ENCODE measurements at regions not wholly inside any gene's neighbourhood (a gene's known extent, or its start where the extent isn't known, plus 50 kb on each side); places are given as distances from the start of the nearest gene placed in this dataset.

DNA sequence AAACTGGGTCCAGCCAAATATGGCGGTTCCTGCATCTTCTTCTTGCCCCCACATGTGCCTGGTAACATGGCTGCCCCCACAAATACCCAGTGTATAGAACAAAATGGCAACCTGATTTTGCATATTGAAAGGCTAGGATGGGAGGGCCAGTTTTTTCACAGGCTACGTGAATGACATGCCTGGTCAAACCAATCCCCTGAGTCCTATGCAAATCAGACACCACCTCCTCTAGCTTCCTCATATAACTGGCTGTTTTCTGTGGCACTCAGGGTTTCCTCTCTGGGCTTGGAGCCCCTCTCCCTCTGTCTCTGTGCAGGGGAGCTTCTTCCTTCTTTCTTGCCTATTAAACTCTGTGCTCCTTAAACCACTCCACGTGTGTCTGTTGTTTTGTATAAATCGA lies 372.1 kb downstream of the KIF16B start:
- CTCF ChIA-PET = interaction anchor here (0.6 to 1.2 kb wide), 7 partner anchors 8 to 217 kb away, joined by 3 to 4 read pairs (median 3); no protein-coding TSS in a partner anchor
- intact Hi-C loops (cut with micrococcal nuclease) = no loop called here

DNA sequence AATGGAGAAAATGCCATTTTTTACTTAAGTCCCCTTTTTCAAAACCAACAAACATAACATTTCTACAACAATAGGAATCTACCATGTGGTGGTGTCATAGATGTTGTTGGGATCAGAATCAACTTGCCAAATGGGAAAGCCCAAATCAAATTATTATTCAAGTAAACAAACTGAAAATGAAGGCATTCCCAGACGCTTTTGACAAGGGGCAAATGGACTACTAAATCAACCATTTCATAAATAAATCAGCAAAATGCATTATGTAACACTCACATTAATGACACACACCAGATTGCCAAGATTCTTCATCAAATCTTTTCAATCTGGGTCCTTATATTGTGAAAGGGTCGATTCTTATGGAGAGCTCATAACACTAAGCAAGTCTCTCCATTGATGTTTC lies 375.6 kb downstream of the KIF16B start:
- H3K36me3 Mint-ChIP-seq (ENCODE audit: insufficient read depth, unreplicated experiment) = no peaks in the 10 kb centered on the region
- intact Hi-C loops (cut with micrococcal nuclease) = no loop called here
- peaks cover 15% of the 10 kb centered on the region for H3K9me3 Mint-ChIP-seq (ENCODE audit: unreplicated experiment)
- no peaks in the 10 kb centered on the region for H3K27me3 Mint-ChIP-seq (ENCODE audit: insufficient read depth, unreplicated experiment)
- no peak overlapping the region for H3K27ac Mint-ChIP-seq (ENCODE audit: low read depth, unreplicated experiment)
- no peak overlapping the region for H3K4me3 Mint-ChIP-seq (ENCODE audit: unreplicated experiment)
- POLR2A ChIA-PET = no interaction called here
- no TSS peak for BruUV-seq (replicated peaks)
- TF ChIP-seq, protein P1, sequence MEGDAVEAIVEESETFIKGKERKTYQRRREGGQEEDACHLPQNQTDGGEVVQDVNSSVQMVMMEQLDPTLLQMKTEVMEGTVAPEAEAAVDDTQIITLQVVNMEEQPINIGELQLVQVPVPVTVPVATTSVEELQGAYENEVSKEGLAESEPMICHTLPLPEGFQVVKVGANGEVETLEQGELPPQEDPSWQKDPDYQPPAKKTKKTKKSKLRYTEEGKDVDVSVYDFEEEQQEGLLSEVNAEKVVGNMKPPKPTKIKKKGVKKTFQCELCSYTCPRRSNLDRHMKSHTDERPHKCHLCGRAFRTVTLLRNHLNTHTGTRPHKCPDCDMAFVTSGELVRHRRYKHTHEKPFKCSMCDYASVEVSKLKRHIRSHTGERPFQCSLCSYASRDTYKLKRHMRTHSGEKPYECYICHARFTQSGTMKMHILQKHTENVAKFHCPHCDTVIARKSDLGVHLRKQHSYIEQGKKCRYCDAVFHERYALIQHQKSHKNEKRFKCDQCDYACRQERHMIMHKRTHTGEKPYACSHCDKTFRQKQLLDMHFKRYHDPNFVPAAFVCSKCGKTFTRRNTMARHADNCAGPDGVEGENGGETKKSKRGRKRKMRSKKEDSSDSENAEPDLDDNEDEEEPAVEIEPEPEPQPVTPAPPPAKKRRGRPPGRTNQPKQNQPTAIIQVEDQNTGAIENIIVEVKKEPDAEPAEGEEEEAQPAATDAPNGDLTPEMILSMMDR (IDR thresholded peaks at IDR 0.05; ENCODE audit: unreplicated experiment) = no peak
- CTCF ChIA-PET = no interaction called here
- H3K4me1 Mint-ChIP-seq (ENCODE audit: insufficient read depth, unreplicated experiment) = no peaks in the 10 kb centered on the region
- DNase-seq (ENCODE audit: unreplicated experiment) = no peak

More for the DNA sequence above, 372.1 kb downstream of the KIF16B start:
- BruUV-seq (replicated peaks) = no TSS peak
- POLR2A ChIA-PET = no interaction called here
- Mint-ChIP-seq H3K27ac (ENCODE audit: low read depth, unreplicated experiment) (no peak overlapping the region), H3K4me3 (ENCODE audit: unreplicated experiment) (no peak overlapping the region), H3K4me1 (ENCODE audit: insufficient read depth, unreplicated experiment) (no peaks in the 10 kb centered on the region), H3K36me3 (ENCODE audit: insufficient read depth, unreplicated experiment) (no peaks in the 10 kb centered on the region), H3K9me3 (ENCODE audit: unreplicated experiment) (peaks cover 16% of the 10 kb centered on the region), H3K27me3 (ENCODE audit: insufficient read depth, unreplicated experiment) (no peaks in the 10 kb centered on the region)
- TF ChIP-seq, protein P1 (IDR thresholded peaks at IDR 0.05; ENCODE audit: unreplicated experiment) = no peak
- DNase-seq (ENCODE audit: unreplicated experiment) = no peak

DNA sequence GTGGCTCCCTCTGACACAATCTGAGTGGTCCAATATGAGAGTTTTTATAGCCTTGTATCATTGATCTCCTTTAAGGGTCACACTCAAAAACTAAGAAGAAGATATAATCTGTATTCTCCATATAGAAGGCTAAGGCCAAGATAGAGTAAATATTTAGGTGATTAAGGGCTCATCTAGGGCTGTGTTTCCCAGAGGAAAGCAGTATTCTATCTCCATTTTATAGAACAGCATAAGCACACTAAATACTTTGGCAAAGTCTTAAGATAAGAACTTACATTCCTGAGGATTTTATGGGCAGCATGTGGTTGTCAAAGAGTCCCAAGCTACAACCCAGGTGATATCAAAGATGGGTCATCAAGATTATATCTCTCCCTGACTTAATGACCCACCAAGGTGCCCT lies 377.6 kb downstream of the KIF16B start:
- peaks cover 15% of the 10 kb centered on the region for H3K9me3 Mint-ChIP-seq (ENCODE audit: unreplicated experiment)

DNA sequence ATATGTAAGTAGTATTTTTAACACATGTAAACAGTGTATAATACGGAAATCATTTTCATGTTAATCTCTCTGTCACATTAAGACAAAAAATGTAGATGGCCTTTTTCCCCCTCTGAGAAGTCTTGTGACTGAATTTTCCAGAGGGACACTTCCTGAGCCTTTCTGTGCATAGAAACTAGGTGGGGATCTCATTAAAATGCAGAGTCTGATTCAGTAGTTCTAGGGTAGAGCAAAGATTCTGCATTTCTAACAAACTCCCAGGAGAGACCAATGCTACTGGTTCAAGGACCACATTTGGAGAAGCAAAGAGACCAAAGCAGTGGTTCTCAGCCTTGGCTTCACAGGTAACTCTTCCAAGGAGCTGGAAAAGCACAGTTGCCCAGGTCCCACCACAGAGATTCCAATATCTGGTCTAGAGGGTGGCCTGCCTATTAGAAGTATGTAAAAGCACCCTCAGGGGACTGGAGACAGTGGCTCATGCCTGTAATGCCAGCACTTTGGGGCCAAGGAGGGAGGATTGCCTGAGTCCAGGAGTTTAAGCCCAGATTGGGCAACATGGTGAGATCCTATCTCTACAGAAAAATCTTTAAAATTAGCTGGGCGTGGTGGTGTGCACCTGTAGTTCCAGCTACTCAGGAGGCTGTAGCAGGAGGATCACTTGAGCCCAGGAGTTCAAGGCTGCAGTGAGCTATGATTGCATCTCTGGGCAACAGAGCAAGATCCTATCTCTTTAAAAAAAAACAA lies 378.5 kb downstream of the KIF16B start:
- POLR2A ChIA-PET = no interaction called here
- no peak overlapping the region for H3K27ac Mint-ChIP-seq (ENCODE audit: low read depth, unreplicated experiment)
- intact Hi-C loops (cut with micrococcal nuclease) = no loop called here
- no peak for DNase-seq (ENCODE audit: unreplicated experiment)
- no TSS peak for BruUV-seq (replicated peaks)
- peaks cover 12% of the 10 kb centered on the region for H3K9me3 Mint-ChIP-seq (ENCODE audit: unreplicated experiment)
- H3K36me3 Mint-ChIP-seq (ENCODE audit: insufficient read depth, unreplicated experiment) = no peaks in the 10 kb centered on the region
- TF ChIP-seq, protein P1 (IDR thresholded peaks at IDR 0.05; ENCODE audit: unreplicated experiment) = no peak
- H3K27me3 Mint-ChIP-seq (ENCODE audit: insufficient read depth, unreplicated experiment) = no peaks in the 10 kb centered on the region
- H3K4me1 Mint-ChIP-seq (ENCODE audit: insufficient read depth, unreplicated experiment) = no peaks in the 10 kb centered on the region
- no peak overlapping the region for H3K4me3 Mint-ChIP-seq (ENCODE audit: unreplicated experiment)
- CTCF ChIA-PET = no interaction called here

More for the DNA sequence above, 377.6 kb downstream of the KIF16B start:
- intact Hi-C loops (cut with micrococcal nuclease) = no loop called here
- no peak for DNase-seq (ENCODE audit: unreplicated experiment)
- BruUV-seq (replicated peaks) = no TSS peak
- Mint-ChIP-seq H3K36me3 (ENCODE audit: insufficient read depth, unreplicated experiment) (no peaks in the 10 kb centered on the region), H3K4me3 (ENCODE audit: unreplicated experiment) (no peak overlapping the region), H3K27me3 (ENCODE audit: insufficient read depth, unreplicated experiment) (no peaks in the 10 kb centered on the region), H3K27ac (ENCODE audit: low read depth, unreplicated experiment) (no peak overlapping the region), H3K4me1 (ENCODE audit: insufficient read depth, unreplicated experiment) (no peaks in the 10 kb centered on the region)
- ChIA-PET POLR2A (no interaction called here), CTCF (no interaction called here)
- TF ChIP-seq, protein P1 (IDR thresholded peaks at IDR 0.05; ENCODE audit: unreplicated experiment) = no peak

All from MCF 10A (cell line).